ENCODE measurements at regions not wholly inside any gene's neighbourhood (a gene's known extent, or its start where the extent isn't known, plus 50 kb on each side); places are given as distances from the start of the nearest gene placed in this dataset.

DNA sequence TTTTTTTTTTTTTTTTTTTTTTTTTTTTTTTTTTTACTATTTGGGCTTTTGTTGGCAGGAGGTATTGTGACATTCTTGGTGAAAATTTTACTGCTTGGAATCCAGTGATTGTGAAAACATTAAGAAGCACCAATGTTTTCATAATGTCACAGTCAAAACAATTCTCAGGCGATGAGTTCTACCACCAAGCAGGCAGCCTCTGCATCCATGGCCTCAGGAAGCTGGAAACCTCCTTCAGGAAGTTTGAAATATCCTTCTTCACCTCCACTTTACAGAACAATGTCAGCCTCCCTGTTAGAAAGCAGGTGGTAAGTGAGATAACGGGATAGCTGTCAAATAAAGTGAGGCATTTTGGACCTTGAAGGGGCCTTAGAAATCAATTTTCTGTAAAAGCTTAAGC is 98.3 kb downstream of the MEX3B start:
- peak overlapping the region; percentile 30 to 31; a peak in 2 of 4 replicates for H3K9ac ChIP-seq (ENCODE audit: insufficient read depth in 1 of 2, low read depth in 2 of 2, low read length in 2 of 2)
- no peaks in the 10 kb centered on the region for H3K79me2 ChIP-seq (ENCODE audit: control insufficient read depth, insufficient read depth, low read length)
- in situ Hi-C loops (cut with MboI): no loop called here
- no peak overlapping the region for H3K4me3 ChIP-seq
- no peaks in the 10 kb centered on the region for H3K9me1 ChIP-seq (ENCODE audit: control insufficient read depth, insufficient read depth, low read length)
- peak; percentile 79 for FAIRE-seq
- ATAC-seq: peak; percentile 4; the same call in 1 of the 3 replicates
- no peaks in the 10 kb centered on the region for H3K9me3 ChIP-seq (replicated peaks; ENCODE audit: control insufficient read depth, insufficient read depth, low read depth, low read length)
- whole genome bisulfite sequencing (ENCODE audit: insufficient coverage, low coverage, missing lambda C conversion rate): 3% methylated on average over 2 of the region's 2 CpGs
- intact Hi-C loops (cut with micrococcal nuclease): loop anchor here (5.0 kb wide), 1 partner anchor 70 kb away; no protein-coding TSS in a partner anchor
- CTCF ChIA-PET (ENCODE audit: low intra/inter-chr PET ratio): interaction anchor here (0.6 kb wide), 1 partner anchor 44 kb away, joined by 4 read pairs; no protein-coding TSS in a partner anchor
- peak in 3 of 4 experiments; percentile 29 to 66 (median 36) for DNase-seq (ENCODE audit: extremely low read depth in 1 of 4, low spot score in 3 of 4)
- H3K27me3 ChIP-seq (ENCODE audit: control insufficient read depth in 2 of 2, insufficient read depth in 2 of 2, low read length in 2 of 2): no peaks in the 10 kb centered on the region
- peak overlapping the region; percentile 55 for H3K27ac ChIP-seq (ENCODE audit: extremely low read depth, low read depth, low read length)
- no peaks in the 10 kb centered on the region for H4K20me1 ChIP-seq (replicated peaks; ENCODE audit: control insufficient read depth, insufficient read depth, low read length)
- H3K4me2 ChIP-seq (ENCODE audit: insufficient read depth, low read length): peak overlapping the region; percentile 54
- no peaks in the 10 kb centered on the region for H3K36me3 ChIP-seq (ENCODE audit: control insufficient read depth, insufficient read depth, low read length)
- POLR2A ChIA-PET: interaction anchor here (0.8 to 1.4 kb wide), 3 partner anchors 9 to 98 kb away, joined by 3 to 5 read pairs (median 4); partner anchors contain the start of gene MEX3B
- H2AFZ ChIP-seq (ENCODE audit: low read depth, low read length): peak overlapping the region; percentile 75
- no TSS peak for BruUV-seq (replicated peaks)
- peaks cover 46 to 69% of the 10 kb centered on the region in 2 experiments for H3K4me1 ChIP-seq (replicated peaks in 1 of 2; ENCODE audit: control insufficient read depth in 2 of 2, insufficient read depth in 2 of 2, low read length in 2 of 2)
- peak; percentile 27; the same call in 1 of the 2 replicates for TF ChIP-seq L3MBTL2 (IDR thresholded peaks at IDR 0.05)
- TF ChIP-seq, protein P1, sequence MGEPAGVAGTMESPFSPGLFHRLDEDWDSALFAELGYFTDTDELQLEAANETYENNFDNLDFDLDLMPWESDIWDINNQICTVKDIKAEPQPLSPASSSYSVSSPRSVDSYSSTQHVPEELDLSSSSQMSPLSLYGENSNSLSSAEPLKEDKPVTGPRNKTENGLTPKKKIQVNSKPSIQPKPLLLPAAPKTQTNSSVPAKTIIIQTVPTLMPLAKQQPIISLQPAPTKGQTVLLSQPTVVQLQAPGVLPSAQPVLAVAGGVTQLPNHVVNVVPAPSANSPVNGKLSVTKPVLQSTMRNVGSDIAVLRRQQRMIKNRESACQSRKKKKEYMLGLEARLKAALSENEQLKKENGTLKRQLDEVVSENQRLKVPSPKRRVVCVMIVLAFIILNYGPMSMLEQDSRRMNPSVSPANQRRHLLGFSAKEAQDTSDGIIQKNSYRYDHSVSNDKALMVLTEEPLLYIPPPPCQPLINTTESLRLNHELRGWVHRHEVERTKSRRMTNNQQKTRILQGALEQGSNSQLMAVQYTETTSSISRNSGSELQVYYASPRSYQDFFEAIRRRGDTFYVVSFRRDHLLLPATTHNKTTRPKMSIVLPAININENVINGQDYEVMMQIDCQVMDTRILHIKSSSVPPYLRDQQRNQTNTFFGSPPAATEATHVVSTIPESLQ (CRISPR knock-in tag; IDR thresholded peaks at IDR 0.05): no peak
- no peak for TF ChIP-seq GABPB1 (CRISPR knock-in tag; IDR thresholded peaks at IDR 0.05)
- TF ChIP-seq CBFA2T3 (IDR thresholded peaks at IDR 0.05): peak; percentile 75
- no peak for TF ChIP-seq RBBP5 (IDR thresholded peaks at IDR 0.05; ENCODE audit: borderline replicate concordance, insufficient read depth, low read length, poor library complexity, severe bottlenecking)
- peak in 1 of 2 experiments; percentile 19; a peak in 1 of 4 replicates for TF ChIP-seq KDM1A (IDR thresholded peaks at IDR 0.05)
- TF ChIP-seq MEIS2 (IDR thresholded peaks at IDR 0.05; ENCODE audit: partially characterized antibody): peak; percentile 60
- TF ChIP-seq ZEB2 (IDR thresholded peaks at IDR 0.05): peak; percentile 15; the same call in 1 of the 2 replicates
- TF ChIP-seq TAL1 (IDR thresholded peaks at IDR 0.05): peak; percentile 66
- no peak for TF ChIP-seq BRD4 (IDR thresholded peaks at IDR 0.05)
